HL-60 (cell line): ENCODE measurements at regions not wholly inside any gene's neighbourhood (a gene's known extent, or its start where the extent isn't known, plus 50 kb on each side); places are given as distances from the start of the nearest gene placed in this dataset.

Experiments
- CTCF ChIP-seq: IDR thresholded peaks from one replicate; pipeline ENCODE4 v1.5.1; 2011; ENCODE audit warnings: low read length, control low read depth, inconsistent platforms; ENCODE audit not compliant: insufficient read depth
- GABPA ChIP-seq: IDR thresholded peaks from 2 replicates; pipeline ENCODE4 v1.6.1; 2012; ENCODE audit warnings: low read depth
- POLR2AphosphoS5 ChIP-seq: IDR thresholded peaks from 2 replicates; pipeline ENCODE4 v1.6.1; 2012; ENCODE audit warnings: low read depth
- SPI1 ChIP-seq: IDR thresholded peaks from 2 replicates; pipeline ENCODE4 v1.6.1; 2012; ENCODE audit warnings: low read depth, mild to moderate bottlenecking, borderline replicate concordance
- TF ChIP-seq, protein P1 (sequence below): IDR thresholded peaks from 2 replicates; pipeline ENCODE4 v1.6.1; 2012; ENCODE audit warnings: low read depth; ENCODE audit not compliant: insufficient replicate concordance

DNA sequence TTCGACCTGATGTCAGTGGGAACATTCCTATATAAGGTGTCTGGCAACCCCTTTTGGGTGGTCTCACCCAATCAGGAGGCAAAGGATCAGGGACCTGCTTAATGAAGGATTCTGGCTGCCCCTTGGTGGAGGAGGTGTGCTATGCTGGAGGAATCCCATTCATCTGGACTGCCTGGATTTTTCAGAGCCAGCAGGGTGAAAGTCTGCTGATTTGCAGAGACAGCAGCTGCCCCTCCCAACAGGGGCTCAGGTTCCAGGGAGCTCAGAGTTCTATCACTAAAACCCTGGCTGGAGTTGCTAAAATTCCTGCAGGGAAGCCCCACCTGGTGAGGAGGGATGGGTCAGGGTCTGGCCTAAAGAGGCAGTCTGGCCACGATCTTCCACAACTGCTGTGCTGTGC lies 398.5 kb upstream of the CNTNAP2 start:
- TF ChIP-seq CTCF (no peak), GABPA (no peak), POLR2AphosphoS5 (no peak), SPI1 (no peak)
- TF ChIP-seq, protein P1, sequence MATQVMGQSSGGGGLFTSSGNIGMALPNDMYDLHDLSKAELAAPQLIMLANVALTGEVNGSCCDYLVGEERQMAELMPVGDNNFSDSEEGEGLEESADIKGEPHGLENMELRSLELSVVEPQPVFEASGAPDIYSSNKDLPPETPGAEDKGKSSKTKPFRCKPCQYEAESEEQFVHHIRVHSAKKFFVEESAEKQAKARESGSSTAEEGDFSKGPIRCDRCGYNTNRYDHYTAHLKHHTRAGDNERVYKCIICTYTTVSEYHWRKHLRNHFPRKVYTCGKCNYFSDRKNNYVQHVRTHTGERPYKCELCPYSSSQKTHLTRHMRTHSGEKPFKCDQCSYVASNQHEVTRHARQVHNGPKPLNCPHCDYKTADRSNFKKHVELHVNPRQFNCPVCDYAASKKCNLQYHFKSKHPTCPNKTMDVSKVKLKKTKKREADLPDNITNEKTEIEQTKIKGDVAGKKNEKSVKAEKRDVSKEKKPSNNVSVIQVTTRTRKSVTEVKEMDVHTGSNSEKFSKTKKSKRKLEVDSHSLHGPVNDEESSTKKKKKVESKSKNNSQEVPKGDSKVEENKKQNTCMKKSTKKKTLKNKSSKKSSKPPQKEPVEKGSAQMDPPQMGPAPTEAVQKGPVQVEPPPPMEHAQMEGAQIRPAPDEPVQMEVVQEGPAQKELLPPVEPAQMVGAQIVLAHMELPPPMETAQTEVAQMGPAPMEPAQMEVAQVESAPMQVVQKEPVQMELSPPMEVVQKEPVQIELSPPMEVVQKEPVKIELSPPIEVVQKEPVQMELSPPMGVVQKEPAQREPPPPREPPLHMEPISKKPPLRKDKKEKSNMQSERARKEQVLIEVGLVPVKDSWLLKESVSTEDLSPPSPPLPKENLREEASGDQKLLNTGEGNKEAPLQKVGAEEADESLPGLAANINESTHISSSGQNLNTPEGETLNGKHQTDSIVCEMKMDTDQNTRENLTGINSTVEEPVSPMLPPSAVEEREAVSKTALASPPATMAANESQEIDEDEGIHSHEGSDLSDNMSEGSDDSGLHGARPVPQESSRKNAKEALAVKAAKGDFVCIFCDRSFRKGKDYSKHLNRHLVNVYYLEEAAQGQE: no peak
